ENCODE measurements at regions not wholly inside any gene's neighbourhood (a gene's known extent, or its start where the extent isn't known, plus 50 kb on each side); places are given as distances from the start of the nearest gene placed in this dataset.

DNA sequence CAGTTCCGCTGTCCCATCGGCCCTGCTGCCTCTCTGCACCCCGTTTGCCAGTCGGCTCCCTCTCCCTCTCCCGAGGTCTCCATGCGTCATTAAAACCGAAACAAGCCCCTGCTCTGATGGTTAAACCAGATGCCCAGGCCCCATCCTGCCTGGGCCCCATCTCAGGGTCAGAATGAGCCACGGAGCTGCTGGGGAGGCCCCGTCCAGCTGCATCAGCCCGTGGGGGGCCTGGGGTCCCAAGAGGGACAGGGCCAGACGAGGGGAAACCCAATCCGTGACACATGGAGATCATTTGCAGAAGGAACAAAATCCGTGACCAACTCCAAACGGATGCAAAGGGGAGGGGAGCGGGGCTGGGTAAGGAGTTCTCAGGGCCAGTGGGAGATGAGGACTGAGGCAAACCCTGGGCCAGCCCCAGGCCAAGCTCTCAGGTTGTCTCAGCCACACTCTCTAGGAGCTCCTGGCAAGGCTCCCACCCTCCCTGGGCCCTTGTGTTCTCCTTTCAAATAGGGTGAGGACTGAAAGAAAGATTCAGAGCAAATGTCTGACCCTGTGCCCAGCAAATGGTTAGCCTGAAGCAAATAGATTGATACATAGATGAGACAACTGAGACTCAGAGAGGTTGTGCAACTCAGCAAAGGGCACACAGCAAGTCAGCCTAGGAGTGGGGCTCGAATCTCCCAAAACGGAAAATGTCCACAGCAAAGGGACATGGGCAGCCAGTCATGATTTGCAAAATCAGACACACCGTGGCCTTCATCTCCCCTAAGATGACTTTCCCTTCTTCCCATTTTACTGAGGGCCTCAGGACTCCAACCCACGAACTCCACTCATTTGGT is 162.1 kb downstream of the MN1 start:
- no peak for ATAC-seq
- no peaks in the 10 kb centered on the region for H3K36me3 Mint-ChIP-seq (ENCODE audit: low read depth)
- POLR2A ChIA-PET = no interaction called here
- no peak overlapping the region for H3K27ac Mint-ChIP-seq
- no peak overlapping the region for H3K4me3 Mint-ChIP-seq
- no peaks in the 10 kb centered on the region for H3K4me1 Mint-ChIP-seq (ENCODE audit: low read depth)
- CTCF ChIA-PET = no interaction called here
- H3K9me3 Mint-ChIP-seq (ENCODE audit: insufficient read depth) = no peaks in the 10 kb centered on the region
- no peaks in the 10 kb centered on the region for H3K27me3 Mint-ChIP-seq (ENCODE audit: low read depth)
- no peak for DNase-seq

DNA sequence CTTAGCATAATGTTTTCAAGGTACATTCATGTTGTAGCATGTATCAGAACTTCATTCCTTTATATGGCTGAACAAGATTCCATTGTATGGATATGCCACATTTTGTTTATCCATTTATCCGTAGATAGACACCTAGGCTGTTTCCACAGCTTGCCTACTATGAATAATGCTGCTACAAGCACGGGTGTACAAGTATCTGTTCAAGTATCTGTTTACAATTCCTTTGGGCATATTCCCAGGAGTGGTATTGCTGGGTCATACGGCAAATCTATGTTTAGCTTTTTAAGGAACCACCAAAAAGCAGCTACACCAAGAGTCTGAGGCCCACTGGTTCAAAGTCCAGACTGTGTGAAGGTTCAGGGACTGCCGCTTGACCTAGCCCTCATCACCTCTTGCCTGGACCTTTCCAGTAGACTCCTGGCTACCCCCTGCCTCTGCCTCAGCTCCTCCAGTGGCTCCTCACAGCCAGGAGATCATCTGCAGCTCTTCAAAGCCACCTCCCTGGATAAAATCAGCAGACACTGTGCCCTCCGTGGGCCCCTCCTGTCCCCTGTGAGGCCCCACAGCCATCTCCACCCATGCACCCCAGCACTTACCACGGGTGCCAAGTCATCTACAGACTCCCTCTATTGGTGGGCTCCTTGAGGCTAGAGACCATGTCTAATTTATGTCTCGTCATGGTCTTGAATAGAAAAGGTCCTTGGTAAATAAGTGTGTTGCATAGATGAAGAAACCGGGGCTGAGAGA is 160.3 kb downstream of the MN1 start:
- DNase-seq (no peak), ATAC-seq (no peak)
- POLR2A ChIA-PET = no interaction called here
- Mint-ChIP-seq H3K27me3 (ENCODE audit: low read depth) (no peaks in the 10 kb centered on the region), H3K4me1 (ENCODE audit: low read depth) (no peaks in the 10 kb centered on the region), H3K9me3 (ENCODE audit: insufficient read depth) (no peaks in the 10 kb centered on the region), H3K36me3 (ENCODE audit: low read depth) (no peaks in the 10 kb centered on the region), H3K4me3 (no peak overlapping the region), H3K27ac (no peak overlapping the region)
- CTCF ChIA-PET = no interaction called here

DNA sequence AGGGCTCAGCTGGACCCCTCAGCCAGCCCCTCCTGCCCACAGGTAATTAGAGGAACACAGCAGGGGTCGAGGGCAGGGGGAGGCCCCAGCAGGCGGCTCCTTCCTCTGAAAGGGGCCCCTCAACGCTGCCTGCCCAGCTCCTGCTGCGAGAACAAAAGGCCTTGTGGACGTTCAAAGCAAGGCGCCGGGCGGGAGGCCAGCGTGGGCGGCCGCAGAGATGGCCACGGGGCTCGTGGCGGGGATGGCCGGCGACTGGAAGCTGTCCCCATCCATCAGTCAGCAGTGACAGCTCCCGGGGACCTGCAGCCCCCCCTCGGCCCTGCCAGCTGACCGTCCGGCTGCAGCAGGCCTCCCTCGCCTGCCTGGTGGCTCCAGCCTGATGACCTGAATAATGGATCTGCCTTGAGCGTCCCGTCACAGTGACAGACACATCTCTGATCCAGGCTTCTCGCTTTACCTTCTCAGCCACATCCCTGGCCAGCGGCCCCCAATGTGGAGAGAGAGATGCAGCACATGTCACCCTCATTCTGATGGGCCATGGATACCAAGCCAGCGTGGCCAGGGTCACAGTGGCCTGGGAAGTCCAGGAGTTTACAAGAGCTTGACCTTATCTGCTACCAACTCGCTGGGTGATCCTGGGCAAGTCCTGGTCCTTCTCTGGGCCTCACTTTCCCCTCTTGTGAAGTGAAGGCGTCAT is 159.3 kb downstream of the MN1 start:
- Mint-ChIP-seq H3K4me1 (ENCODE audit: low read depth) (no peaks in the 10 kb centered on the region), H3K27me3 (ENCODE audit: low read depth) (no peaks in the 10 kb centered on the region), H3K9me3 (ENCODE audit: insufficient read depth) (no peaks in the 10 kb centered on the region), H3K27ac (no peak overlapping the region), H3K36me3 (ENCODE audit: low read depth) (no peaks in the 10 kb centered on the region), H3K4me3 (no peak overlapping the region)
- POLR2A ChIA-PET = no interaction called here
- CTCF ChIA-PET = no interaction called here
- ATAC-seq (no peak), DNase-seq (no peak)

DNA sequence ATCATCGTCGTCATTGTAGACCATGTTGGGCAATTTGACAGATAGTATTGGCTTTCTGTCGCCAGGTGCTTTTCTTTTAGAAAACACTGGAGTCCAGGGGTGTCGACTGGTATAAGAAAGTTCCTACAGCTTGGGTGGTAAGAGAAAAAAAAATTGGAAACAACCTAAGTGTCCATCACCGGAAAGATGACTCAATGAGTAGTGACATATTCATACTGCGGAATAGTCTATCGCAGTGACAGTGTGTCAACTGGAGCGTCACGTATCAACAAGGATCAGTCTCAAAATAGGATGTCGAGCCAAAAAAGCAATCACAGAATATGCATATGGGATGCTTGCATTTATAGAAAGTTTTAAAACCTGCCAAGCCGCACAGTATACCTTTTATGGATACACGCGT is 157.6 kb downstream of the MN1 start:
- ChIA-PET CTCF (no interaction called here), POLR2A (no interaction called here)
- ATAC-seq = no peak
- Mint-ChIP-seq H3K36me3 (ENCODE audit: low read depth) (no peaks in the 10 kb centered on the region), H3K9me3 (ENCODE audit: insufficient read depth) (no peaks in the 10 kb centered on the region), H3K27me3 (ENCODE audit: low read depth) (no peaks in the 10 kb centered on the region), H3K4me1 (ENCODE audit: low read depth) (no peaks in the 10 kb centered on the region), H3K27ac (no peak overlapping the region), H3K4me3 (no peak overlapping the region)
- no peak for DNase-seq

DNA sequence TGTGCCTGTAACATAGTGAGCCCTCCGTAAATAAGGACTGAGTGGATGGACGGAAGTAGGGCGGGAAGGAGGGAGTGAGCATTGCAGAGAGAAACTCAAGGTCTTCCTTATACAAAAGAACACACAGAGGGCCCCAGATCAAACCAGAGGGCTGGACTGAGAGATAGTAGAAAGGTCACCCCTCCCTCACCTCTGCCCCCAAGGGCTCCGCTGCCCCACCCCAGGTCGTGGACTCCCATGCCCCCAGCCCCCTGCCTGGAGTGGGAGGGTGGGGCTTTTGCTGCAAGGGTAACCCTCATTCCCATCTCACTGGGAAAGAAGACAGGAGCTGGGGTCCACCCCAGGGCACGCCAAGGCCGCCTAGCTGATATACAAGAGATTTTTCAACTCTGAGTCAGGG is 157.0 kb downstream of the MN1 start:
- H3K4me3 Mint-ChIP-seq = no peak overlapping the region
- no peak for ATAC-seq

DNA sequence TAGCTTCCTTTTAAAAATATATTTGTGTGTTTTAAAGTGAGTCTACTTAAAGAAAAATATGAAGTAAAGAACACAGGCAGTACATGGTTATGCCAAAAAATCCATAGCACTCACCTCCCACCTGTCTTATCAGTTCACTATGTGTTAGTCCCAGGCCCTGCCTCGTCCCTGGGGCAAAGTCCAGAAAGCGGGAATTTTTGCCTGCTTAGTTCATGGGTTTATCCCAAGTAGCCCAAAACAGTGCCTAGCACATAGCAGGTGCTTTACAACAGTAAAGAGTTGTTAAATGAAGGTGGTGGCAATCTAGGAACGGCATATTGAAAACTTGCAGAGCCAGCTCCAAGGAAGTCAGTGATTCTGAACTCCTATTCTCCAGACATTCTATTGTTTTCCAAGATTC is 154.0 kb downstream of the MN1 start:
- H3K36me3 Mint-ChIP-seq (ENCODE audit: low read depth) = no peaks in the 10 kb centered on the region
- CTCF ChIA-PET = no interaction called here
- H3K27ac Mint-ChIP-seq = no peak overlapping the region
- no peaks in the 10 kb centered on the region for H3K9me3 Mint-ChIP-seq (ENCODE audit: insufficient read depth)
- ATAC-seq (no peak), DNase-seq (no peak)
- no peak overlapping the region for H3K4me3 Mint-ChIP-seq
- POLR2A ChIA-PET = no interaction called here
- no peaks in the 10 kb centered on the region for H3K4me1 Mint-ChIP-seq (ENCODE audit: low read depth)
- no peaks in the 10 kb centered on the region for H3K27me3 Mint-ChIP-seq (ENCODE audit: low read depth)

More for the DNA sequence above, 157.0 kb downstream of the MN1 start:
- ChIA-PET CTCF (no interaction called here), POLR2A (no interaction called here)
- no peaks in the 10 kb centered on the region for H3K9me3 Mint-ChIP-seq (ENCODE audit: insufficient read depth)
- no peaks in the 10 kb centered on the region for H3K4me1 Mint-ChIP-seq (ENCODE audit: low read depth)
- no peak overlapping the region for H3K27ac Mint-ChIP-seq
- no peaks in the 10 kb centered on the region for H3K27me3 Mint-ChIP-seq (ENCODE audit: low read depth)
- H3K36me3 Mint-ChIP-seq (ENCODE audit: low read depth) = no peaks in the 10 kb centered on the region
- no peak for DNase-seq

DNA sequence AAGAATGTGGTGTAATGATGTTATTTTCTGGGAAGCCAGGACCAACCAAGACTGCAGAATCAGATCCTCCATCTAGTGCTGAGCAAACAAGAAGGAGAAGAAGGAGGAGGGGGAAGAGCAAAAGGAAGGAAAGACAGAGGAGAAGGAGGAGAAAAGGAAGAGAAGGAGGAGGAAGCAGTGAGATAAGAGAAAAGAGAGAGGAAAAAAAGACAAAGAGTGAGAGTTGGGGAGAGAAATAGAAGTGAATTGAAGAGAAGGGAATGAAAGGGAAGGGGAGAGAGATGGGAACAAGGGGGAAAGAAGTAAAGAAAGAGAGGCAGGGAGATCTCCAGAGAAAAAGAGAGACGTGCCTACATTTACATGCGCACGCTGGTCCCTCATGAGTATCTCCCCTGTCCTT is 153.5 kb downstream of the MN1 start:
- H3K27me3 Mint-ChIP-seq (ENCODE audit: low read depth) = no peaks in the 10 kb centered on the region
- H3K4me3 Mint-ChIP-seq = no peak overlapping the region
- no peaks in the 10 kb centered on the region for H3K9me3 Mint-ChIP-seq (ENCODE audit: insufficient read depth)
- no peak overlapping the region for H3K27ac Mint-ChIP-seq
- POLR2A ChIA-PET = no interaction called here
- CTCF ChIA-PET = no interaction called here
- DNase-seq (no peak), ATAC-seq (no peak)
- no peaks in the 10 kb centered on the region for H3K4me1 Mint-ChIP-seq (ENCODE audit: low read depth)
- no peaks in the 10 kb centered on the region for H3K36me3 Mint-ChIP-seq (ENCODE audit: low read depth)

DNA sequence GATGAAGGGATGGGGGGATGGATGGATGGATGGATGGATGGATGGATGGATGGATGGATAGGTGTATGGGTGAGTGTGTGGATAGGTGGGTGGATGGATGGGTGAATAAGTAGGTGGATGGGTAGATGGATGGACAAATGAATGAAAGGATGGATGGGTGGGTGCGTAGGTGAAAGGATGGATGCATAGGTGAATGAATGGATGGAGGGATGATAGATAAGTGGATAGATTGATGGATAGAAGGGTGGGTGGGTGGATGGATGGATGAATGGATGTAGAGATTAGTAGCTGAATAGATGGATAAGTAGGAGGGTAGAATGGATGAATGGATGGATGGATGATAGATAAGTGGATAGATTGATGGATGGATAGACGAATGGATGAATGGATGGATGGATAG is 152.7 kb downstream of the MN1 start:
- no peaks in the 10 kb centered on the region for H3K27me3 Mint-ChIP-seq (ENCODE audit: low read depth)
- no peaks in the 10 kb centered on the region for H3K36me3 Mint-ChIP-seq (ENCODE audit: low read depth)
- ATAC-seq (no peak), DNase-seq (no peak)
- ChIA-PET POLR2A (no interaction called here), CTCF (no interaction called here)
- no peaks in the 10 kb centered on the region for H3K4me1 Mint-ChIP-seq (ENCODE audit: low read depth)
- no peaks in the 10 kb centered on the region for H3K9me3 Mint-ChIP-seq (ENCODE audit: insufficient read depth)
- H3K4me3 Mint-ChIP-seq = no peak overlapping the region
- H3K27ac Mint-ChIP-seq = no peak overlapping the region

DNA sequence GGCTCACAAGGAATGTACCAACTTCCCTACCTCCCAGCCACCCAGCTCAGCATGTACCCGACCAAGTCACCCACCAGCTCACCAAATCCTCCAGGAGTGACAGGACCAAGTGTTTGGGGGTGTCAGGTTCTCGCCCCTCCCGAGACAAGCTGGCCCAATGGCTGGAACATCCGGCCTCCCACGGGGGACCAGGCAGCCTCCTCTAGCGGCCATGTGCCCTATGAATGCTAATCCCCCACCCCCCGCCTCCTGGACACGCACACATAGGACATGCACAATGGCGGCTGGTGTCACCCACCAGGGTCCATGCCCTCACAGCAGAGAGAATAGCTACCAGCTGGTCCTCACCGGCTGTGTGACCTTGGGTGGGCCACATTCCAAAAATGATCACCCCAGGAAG is 151.0 kb downstream of the MN1 start:
- Mint-ChIP-seq H3K27ac (no peak overlapping the region), H3K9me3 (ENCODE audit: insufficient read depth) (peaks cover 3% of the 10 kb centered on the region), H3K27me3 (ENCODE audit: low read depth) (no peaks in the 10 kb centered on the region), H3K36me3 (ENCODE audit: low read depth) (no peaks in the 10 kb centered on the region), H3K4me3 (no peak overlapping the region), H3K4me1 (ENCODE audit: low read depth) (no peaks in the 10 kb centered on the region)
- ATAC-seq (no peak), DNase-seq (no peak)
- ChIA-PET CTCF (no interaction called here), POLR2A (no interaction called here)

DNA sequence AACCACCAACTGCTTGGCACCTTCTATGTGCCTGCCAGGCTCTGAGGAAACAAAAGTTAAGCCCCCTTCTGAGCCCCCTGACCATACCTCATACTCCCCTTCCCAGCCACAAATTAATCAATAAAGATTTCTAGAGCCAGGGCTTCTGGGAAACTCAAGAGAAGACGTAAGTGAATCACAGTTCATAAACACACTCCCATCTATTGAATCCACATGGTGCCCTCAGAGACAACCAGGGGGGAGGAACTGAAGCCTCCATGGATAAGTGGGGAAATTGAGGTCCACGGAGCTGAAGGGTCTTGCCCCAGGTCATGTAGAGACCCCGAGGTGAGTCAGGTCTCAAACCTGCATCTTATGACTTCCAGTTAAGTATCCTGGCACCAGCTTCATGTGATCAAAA is 150.6 kb downstream of the MN1 start:
- ChIA-PET POLR2A (no interaction called here), CTCF (no interaction called here)
- Mint-ChIP-seq H3K9me3 (ENCODE audit: insufficient read depth) (peaks cover 3% of the 10 kb centered on the region), H3K4me3 (no peak overlapping the region), H3K36me3 (ENCODE audit: low read depth) (no peaks in the 10 kb centered on the region), H3K4me1 (ENCODE audit: low read depth) (no peaks in the 10 kb centered on the region), H3K27me3 (ENCODE audit: low read depth) (no peaks in the 10 kb centered on the region), H3K27ac (no peak overlapping the region)
- no peak for DNase-seq
- no peak for ATAC-seq

DNA sequence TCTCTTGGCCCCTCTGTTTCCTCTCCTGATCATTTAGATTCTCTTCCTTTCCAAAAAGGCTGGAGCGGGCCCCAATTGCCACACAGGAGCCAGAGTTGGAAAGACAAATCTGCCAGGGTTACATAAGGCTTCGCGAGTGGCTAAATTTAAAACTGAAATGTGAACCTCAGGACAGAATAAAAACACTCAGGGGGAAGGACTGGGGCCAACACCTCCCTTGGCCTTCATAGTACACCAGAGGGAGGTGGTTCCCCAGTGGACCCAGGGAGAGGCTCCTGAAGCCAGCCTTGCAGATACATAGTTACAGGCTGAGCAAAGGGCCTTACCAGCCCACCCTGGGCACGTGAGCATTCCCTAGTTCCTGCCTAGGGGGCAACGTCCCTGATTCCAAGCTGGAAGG is 150.1 kb downstream of the MN1 start:
- Mint-ChIP-seq H3K4me3 (no peak overlapping the region), H3K4me1 (ENCODE audit: low read depth) (no peaks in the 10 kb centered on the region), H3K36me3 (ENCODE audit: low read depth) (no peaks in the 10 kb centered on the region), H3K27me3 (ENCODE audit: low read depth) (no peaks in the 10 kb centered on the region), H3K9me3 (ENCODE audit: insufficient read depth) (peaks cover 3% of the 10 kb centered on the region), H3K27ac (no peak overlapping the region)
- CTCF ChIA-PET = no interaction called here
- no peak for ATAC-seq
- no peak for DNase-seq
- POLR2A ChIA-PET = no interaction called here

DNA sequence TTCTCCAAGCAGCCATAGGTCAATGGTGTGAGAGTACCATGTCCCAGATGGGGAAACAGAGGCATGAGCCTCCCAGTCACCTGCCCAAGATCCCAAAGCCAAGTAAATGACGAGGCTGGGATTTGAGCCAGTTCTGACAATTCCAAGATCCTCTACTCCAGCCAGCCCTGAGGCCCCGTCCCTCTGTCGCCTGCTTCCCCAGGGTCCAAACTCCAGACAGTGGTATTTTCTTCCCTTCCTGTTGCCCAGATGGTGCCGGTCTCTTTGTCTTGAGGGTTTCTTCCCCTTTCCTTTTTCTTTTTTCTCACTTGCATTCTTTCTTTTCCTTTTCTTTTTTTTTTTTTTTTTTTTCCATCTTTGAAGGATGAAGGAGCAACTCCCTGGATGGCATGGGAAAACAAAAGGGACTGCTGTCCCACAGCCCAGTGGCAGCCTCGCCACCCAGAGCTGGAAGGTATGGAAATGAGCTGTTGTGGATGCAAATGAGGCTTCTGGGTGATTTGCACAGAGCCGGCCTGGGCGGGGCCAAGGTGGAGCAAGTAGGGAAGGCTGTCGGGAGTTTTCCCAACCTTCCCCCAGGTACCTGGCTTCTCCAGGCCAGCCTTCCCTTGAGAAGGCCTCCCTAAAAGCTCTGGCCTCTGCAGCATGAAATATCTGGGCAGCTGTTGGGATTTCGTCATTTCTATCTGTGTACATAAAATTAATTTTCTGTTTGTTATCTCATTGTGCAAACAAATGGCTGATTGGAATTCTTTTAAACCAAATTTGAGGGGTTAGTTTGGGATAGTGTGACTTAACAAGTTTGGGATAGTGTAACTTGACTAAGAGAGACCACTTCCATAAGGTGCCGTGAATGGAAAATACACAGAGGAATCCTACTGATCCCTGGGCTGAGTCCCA is 146.8 kb downstream of the MN1 start:
- POLR2A ChIA-PET = no interaction called here
- no peaks in the 10 kb centered on the region for H3K27me3 Mint-ChIP-seq (ENCODE audit: low read depth)
- no peak overlapping the region for H3K4me3 Mint-ChIP-seq

More for the DNA sequence above, 146.8 kb downstream of the MN1 start:
- H3K27ac Mint-ChIP-seq = no peak overlapping the region
- peaks cover 3% of the 10 kb centered on the region for H3K9me3 Mint-ChIP-seq (ENCODE audit: insufficient read depth)
- DNase-seq (no peak), ATAC-seq (no peak)
- no peaks in the 10 kb centered on the region for H3K4me1 Mint-ChIP-seq (ENCODE audit: low read depth)
- H3K36me3 Mint-ChIP-seq (ENCODE audit: low read depth) = no peaks in the 10 kb centered on the region
- CTCF ChIA-PET = no interaction called here
